IPS-18c (cell line): ENCODE measurements at regions not wholly inside any gene's neighbourhood (a gene's known extent, or its start where the extent isn't known, plus 50 kb on each side); places are given as distances from the start of the nearest gene placed in this dataset.

Experiments used
- H3K4me3 ChIP-seq: 2 replicates; pipeline ENCODE4 v1.7.0; 2013; ENCODE audit warnings: low read depth, mild to moderate bottlenecking, low read length, moderate library complexity; ENCODE audit not compliant: insufficient read depth
- H3K9me3 ChIP-seq: one replicate; pipeline ENCODE4 v1.6.1; 2013; ENCODE audit warnings: mild to moderate bottlenecking, low read length, moderate library complexity; ENCODE audit not compliant: control insufficient read depth, insufficient read depth

DNA sequence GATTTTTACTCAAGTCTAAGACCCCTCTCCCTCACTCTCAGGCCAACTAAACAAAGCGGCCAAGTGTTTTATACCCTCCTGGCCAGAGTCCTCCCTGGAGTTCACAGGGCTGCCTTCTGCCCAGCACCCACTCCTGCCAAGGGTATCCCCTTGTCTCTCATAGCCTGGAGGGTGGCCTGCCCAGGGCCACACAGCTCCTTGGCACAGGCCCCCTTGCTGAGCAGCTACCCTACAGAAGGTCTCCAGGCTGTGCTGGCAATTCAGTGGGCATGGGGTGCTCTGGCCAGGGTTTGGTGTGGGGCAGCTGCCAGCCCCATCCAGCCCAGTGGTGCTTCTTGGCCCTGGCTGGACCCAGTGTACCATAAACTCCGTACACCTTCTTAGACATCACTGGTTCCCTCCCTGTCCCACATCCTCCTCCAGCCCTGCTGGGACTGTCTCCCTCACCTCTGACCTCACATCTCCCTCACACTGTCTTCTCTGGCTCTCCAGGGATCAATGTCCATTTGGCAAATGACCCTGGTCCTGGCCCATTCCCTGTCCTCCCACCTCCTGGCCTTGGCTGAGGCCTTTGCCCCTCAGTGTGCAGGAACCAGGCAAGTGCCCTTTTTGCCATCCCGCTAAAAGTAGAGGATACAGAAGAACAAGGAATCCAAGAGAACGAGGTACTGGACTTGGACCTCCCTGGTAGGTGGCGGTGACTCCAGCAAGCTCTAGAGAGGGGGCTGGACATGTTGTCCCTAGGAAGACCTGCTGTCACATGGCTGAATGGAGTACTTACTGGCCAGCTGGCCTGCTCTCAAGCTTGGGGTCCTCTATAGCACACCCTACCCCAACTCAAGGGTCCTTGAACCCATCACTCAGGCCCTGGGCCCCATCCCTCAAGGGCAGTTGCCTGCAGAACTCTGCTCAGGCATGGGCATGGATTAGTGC is 50.0 kb upstream of the TRPM1 start:
- Histone ChIP-seq H3K4me3 (peak overlapping the region; percentile 17; the same call in 1 of the 2 replicates), H3K9me3 (peaks cover 2% of the 10 kb centered on the region)

DNA sequence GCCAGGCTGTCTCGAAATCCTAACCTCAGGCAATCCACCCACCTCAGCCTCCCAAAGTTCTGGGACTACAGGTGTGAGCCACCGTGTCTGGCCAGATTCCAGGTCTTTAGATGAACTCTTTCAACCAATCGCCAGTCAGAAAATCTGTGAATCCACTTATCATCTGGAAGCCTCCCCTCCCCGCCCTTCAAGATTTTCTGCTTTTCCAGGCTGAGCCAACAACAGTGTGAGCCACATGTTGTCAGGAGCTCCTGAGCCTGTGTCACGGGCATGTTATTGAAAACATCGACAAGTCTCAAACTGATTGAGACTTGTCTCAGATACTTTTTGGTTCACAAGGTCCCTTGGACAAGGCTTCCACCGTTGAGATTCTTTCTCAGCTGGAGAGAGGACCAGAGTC is 52.0 kb upstream of the TRPM1 start:
- Histone ChIP-seq H3K4me3 (no peak overlapping the region), H3K9me3 (peaks cover 2% of the 10 kb centered on the region)

DNA sequence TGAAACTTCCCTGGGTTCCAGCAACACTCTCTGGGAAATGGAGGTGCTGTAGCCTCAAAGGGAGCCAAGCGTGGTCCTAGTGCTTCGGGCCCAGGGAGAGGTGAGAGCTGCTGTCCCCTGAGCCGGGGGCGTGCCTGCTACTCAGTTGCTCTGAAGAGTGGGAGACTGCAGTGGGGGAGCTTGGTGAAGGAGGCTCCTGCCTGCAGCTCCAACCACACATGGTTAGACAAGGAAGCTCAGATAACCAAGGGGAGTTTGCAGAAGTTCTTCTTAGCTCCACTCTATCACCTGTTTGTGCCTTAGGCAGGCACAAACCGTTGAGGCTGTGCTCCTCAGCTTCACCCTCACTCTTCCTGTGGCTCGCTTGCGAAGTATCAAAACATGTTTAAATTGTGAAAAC is 53.6 kb upstream of the TRPM1 start:
- Histone ChIP-seq H3K9me3 (peaks cover 2% of the 10 kb centered on the region), H3K4me3 (no peak overlapping the region)

DNA sequence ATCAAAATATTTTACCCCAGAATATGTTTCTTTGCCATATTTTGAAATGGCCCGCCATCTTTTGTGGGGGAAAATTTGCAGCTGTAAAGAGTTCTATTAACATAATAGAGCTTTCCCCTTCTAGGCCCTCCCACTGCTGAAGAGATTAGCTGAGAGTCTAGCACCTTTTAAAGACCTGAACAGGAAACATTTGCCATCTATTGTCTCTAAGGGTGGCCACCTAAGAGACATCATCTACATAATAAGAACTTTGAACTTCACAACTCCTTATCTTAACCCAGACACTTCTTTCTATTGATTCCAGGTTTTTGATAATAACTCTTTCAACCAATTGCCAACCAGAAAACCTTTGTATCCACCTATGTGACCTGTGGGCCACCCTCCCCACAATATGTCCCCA is 54.7 kb upstream of the TRPM1 start:
- no peak overlapping the region for H3K4me3 ChIP-seq
- H3K9me3 ChIP-seq = peaks cover 2% of the 10 kb centered on the region

DNA sequence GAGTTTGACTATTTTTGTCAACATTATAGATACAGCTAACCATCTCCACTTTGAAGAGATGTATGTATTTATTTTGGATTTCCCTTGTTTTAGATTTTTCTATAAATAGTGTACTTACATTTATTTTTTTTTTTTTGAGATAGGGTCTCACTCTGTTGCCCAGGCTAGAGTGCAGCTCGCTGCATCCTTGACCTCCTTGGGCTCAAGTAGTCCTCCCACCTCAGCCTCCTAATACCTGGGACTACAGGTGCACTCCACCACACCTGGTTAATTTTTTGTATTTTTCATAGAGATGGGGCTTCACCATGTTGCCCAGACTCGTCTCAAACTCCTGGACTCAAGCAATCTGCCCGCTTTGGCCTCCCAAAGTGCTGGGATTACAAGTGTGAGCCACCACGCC is 55.3 kb upstream of the TRPM1 start:
- H3K4me3 ChIP-seq = no peak overlapping the region
- peaks cover 2% of the 10 kb centered on the region for H3K9me3 ChIP-seq

DNA sequence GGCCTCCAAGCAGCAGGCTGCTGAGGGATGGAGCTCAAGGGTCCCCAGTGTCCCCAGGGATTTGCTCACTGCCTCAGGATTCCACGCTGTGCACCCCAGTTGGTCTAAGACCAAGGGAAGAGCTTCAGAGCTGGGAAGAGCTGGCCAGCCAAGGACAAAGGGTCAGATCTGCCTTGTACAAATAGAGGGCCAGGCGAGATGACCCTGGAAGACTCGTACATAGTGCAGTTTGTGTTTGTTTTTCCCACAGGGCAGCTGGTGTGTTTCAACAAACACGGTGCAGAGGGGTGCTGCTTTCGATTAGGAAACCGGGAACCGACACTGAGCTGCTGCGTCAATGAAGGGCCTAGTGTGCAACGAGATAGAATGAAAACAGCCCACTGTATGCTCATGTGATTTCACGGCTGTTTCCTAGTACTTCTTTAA is 56.1 kb upstream of the TRPM1 start:
- Histone ChIP-seq H3K4me3 (no peak overlapping the region), H3K9me3 (peaks cover 2% of the 10 kb centered on the region)

DNA sequence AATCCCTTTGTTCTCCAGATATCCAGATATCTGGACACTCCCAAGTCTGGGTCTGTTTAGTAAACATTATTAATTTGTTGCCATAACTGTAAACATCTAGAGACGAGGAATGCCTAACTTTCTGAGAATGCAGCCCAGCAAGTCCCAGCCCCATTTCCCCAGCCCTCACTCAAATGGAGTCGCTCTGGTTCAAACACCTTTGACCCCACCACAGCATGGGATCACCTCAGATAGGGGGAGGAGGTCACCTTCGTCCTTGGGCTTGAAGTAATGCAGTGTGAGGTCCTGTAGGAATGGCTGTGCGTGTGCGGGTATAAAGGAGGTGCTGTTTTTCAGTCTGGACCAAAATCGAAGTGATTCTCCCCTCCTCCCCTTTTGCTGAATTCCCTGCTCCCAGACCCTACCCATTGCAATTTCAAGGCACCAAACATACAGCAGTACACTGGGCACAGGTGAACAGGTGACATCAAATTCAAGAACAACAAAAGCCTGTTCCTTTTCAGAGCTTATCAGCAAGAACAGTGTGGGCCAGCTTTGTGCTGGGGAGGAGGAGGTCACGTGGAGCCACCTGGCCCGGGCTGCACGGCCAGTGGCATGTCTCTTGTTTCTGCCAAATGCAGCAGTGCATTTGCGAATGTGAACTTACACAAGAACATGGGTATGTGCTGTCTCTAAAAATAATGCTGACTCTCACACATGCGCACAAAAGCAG is 57.5 kb upstream of the TRPM1 start:
- Histone ChIP-seq H3K4me3 (no peak overlapping the region), H3K9me3 (peaks cover 2% of the 10 kb centered on the region)

DNA sequence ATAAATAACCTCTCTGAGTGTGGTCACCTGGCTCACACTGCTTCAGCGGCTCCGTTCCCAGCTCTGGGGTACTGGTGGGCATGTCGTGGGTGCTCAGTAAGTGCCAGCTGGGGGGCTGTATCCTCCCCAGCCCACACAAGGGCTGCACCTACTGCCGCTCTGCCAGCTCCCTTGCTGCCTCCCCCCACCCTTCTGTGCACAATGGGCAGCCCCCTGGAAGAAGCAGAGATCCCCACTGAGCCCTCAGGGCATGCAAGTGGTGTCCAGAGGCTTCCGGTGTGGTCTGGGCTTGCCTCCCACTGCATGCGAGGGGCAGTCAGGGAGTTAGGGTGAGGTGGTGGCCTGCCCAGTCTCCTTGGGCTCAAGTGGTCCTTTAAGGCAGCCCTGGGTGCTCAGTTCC is 58.3 kb upstream of the TRPM1 start:
- Histone ChIP-seq H3K4me3 (no peak overlapping the region), H3K9me3 (no peaks in the 10 kb centered on the region)

DNA sequence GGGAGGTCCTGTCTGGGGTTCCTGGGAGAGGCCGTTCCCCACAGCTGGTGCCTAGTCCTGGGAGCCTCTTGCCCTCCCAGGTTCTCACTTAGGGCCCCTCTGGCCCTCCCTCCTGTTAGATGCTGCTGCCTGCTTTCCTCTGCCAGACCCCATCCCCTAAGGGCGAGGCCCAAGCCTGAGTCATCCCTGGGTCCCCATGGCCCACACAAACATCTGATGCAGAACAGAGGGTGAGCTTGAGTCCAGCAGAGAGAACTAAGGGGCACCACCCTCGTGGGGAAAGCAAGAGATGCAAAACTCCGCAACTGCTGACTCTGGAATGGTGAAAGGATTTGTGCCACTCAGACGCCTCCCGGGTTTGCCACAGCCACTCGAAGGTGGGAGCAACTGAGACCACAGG is 58.8 kb upstream of the TRPM1 start:
- no peaks in the 10 kb centered on the region for H3K9me3 ChIP-seq
- no peak overlapping the region for H3K4me3 ChIP-seq

DNA sequence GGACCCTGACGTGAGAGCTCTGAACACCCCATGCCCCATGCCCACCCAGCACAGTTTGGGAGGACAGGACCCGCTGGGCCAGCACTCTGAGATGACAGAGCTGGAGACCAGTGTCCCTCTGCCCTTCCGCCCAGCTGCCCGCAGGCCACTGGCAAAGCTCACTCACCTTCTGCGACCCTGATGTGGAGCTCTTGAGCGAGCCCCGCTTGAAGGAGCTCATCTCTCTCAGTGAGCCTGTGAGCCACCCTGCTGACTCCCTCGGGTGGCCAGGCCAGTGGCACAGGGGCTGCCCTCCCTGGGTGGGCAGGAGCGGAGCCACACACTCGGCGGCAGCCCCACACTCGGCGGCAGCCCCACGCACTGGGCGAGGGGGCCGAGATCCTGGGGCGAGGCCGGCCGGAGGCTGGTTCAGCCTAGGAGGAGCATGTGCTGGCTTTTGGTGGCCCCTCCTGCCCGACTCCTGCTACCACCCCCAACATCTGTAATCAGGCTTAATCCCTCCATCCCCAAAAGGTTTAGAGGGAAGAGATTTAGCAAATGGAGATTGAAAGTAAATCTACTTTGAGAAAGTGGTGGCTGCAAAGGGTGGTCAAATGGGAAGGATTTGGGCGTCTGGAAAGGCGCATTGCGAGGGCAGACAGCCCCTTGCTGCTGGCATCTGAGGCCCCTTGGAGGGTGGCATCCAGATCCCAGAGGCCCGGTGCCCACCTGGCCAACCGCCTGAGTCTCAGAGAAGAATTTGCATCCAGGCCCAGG is 59.4 kb upstream of the TRPM1 start:
- H3K4me3 ChIP-seq = no peak overlapping the region
- no peaks in the 10 kb centered on the region for H3K9me3 ChIP-seq

DNA sequence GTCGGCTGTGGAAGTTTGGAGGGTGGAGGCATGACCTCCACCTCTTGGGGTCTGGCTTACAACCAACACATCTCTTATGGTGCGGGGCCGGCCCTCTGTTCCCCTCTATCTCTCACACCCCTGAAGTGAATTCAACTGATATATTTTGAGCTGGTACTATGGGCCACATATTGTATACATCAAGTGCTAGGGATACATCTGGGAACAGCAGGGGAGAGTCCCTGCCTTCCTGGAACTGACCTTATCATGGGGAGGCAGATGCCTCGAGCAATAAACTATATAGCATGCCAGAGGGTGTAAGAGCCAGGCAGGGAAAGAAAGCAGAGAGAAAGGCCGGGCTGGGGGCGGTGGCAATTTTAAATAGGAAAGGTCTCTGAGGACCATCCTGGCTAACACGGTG is 60.4 kb upstream of the TRPM1 start:
- Histone ChIP-seq H3K9me3 (no peaks in the 10 kb centered on the region), H3K4me3 (no peak overlapping the region)

DNA sequence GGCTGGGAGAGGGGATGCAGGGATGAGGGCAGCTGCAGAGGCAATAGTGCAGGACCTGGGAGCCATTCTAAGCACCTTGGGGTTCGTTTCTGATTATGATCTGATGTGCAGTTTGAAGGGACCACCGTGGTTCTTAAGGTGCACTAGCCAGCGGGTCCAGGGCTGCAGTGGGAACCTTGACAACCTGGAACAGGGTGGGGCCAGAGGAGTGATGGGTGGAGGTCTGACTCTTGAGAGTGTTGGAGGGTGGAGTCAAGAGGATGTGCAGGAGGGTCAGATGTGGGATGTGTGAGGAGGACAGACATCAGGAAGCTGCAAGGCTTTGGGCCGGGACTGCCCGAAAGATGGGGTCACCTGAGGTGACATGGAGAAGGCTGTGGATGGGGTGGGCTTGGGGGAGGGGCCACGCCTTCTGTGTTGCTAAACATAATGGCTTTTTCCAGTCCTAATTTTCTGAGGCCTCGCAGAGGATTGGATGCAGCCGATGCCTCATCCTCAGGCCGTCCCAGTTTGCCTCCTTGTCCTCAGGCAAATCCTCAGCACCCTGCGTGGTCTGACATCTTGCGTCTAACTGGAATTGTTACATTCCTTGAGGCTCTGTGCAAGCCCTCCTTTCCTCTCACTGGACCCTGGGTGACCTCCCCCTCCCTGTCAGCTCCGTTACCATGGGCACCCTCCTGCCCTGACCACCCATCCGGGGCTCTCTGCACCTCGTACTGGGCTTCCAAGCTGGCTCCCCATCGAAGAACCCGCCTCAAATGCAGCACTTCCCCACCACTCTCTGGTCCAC is 61.4 kb upstream of the TRPM1 start:
- Histone ChIP-seq H3K9me3 (no peaks in the 10 kb centered on the region), H3K4me3 (no peak overlapping the region)

DNA sequence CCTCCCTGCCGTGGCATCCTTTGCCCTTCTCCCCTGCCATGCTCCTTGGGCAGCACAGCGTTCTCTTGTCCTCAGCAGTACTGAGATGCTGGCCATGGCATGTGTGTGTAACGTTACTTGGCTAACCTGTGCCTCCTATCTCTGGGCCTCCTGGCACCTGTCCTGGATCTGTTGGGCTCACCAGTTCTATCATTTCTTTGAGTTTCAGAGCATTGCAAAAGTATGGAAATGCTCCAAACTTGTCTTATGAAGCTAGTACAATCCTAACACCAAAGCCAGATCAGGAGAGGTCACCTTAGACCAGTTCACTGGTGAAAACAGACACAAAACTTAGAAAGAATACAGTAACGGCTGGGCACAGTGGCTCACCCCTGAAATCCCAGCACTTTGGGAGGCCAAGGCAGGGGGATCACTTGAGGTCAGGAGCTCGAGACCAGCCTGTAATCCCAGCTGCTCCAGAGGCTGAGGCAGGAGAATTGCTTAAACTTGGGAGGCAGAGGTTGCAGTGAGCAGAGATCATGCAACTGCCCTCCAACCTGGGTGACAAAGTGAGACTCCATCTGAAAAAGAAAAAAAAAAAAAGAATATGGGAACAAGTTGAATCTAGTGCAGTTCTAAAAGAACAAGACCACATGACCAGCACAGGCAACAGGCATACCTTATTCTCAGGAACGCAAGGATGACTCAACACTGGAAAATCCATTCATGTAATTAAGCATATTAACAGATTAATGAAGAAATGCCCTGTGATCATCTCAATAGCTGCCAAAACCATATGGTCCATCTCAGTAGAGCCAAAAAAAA is 62.4 kb upstream of the TRPM1 start:
- H3K4me3 ChIP-seq = no peak overlapping the region
- H3K9me3 ChIP-seq = no peaks in the 10 kb centered on the region

DNA sequence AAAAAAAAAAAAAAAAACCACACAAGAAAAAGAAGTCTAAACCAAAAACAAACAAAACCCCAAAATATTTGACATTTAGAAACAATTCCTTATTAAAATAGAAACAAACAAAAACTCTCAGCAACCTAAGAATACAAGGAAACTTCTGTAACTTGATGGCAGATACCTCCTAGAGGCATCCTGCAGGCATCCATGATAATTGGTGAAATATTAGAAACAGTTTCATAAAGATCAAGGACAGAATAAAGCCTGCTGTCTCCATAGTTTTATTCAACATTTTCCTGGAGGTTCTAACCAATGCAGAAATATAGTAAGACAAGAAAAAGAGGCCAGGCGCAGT is 63.0 kb upstream of the TRPM1 start:
- H3K9me3 ChIP-seq = no peaks in the 10 kb centered on the region
- H3K4me3 ChIP-seq = no peak overlapping the region

DNA sequence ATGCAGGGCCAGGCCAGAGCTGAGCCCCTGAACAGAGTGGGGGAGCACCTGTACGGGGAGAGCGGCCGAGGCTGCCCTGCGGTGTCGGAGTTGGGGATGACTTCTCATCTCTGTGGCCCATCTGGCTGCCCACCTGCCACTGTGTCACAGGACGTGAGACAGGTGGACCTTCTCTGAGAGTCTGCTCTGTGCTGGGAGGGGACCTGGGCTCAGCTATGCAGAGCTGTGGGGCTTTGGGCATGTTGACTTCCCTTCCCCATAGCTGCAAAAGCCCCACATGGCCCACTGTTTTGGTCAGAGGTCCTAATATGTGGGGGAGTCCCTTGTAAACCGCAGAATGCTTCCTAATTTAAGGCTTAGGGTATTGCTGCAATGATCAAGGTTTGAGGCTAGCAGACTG is 68.0 kb upstream of the TRPM1 start:
- H3K9me3 ChIP-seq = no peaks in the 10 kb centered on the region
- no peak overlapping the region for H3K4me3 ChIP-seq

DNA sequence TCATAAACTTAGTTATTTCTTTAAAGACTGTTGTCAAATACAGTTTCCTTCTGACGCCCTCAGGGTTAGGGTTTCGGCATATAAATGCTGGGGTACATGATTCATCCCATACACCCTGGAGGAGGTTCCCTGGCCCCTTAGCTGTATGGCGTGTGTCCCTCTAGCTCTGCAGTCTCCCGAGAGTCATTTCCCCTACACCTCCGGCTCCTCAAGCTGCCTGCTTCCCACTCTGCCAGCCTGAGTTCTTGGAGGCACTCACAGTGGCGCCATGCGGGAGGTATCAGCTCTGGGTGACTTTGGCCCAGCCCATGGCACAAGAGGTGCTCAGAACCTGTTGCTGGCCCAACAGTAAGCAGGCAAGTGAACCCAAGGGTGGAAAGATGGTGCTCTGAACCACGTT is 70.2 kb upstream of the TRPM1 start:
- H3K4me3 ChIP-seq = no peak overlapping the region
- H3K9me3 ChIP-seq = no peaks in the 10 kb centered on the region
